Thyroid gland (tissue), 4 donors: ENCODE measurements at regions not wholly inside any gene's neighbourhood (a gene's known extent, or its start where the extent isn't known, plus 50 kb on each side); places are given as distances from the start of the nearest gene placed in this dataset.

Experiments
- POLR2A ChIP-seq, 2 donors: fragments of 450-650 bp; IDR thresholded peaks; one replicate each; pipeline ENCODE4 v1.6.1; 2017; ENCODE audit warnings: antibody characterized with exemption in 2 of 2, mild to moderate bottlenecking in 2 of 2, moderate library complexity in 1 of 2
- TF ChIP-seq, protein P1 (sequence below), 6 experiments: fragments of 200-600 bp in 3 of 6; fragments of 450-650 bp in 3 of 6; sonication (generic) in 3 of 6; IDR thresholded peaks; one replicate each; pipeline ENCODE4 v1.5.1; 2016 to 2019; ENCODE audit warnings: antibody characterized with exemption in 6 of 6, mild to moderate bottlenecking in 2 of 6, inconsistent platforms in 1 of 6, moderate library complexity in 1 of 6

DNA sequence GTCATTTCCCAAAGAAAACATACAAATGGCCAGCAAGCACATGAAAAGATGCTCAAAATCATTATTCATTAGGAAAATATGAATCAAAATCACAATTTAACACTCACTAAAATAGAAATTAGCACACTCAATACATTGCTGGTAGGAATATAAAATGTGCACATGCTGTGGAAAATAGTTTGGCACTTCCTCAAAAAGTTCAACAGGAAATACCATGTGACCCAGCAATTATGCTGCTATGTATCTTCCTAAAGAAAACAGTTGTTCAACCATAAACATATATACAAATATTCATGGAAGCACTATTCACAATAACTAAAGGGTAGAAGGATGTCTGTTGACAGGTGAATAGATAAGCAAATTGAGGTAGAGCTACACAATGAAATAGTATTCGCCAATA lies 187.3 kb upstream of the SOX6 start:
- no peak for TF ChIP-seq POLR2A (IDR thresholded peaks at IDR 0.05)
- TF ChIP-seq, protein P1, sequence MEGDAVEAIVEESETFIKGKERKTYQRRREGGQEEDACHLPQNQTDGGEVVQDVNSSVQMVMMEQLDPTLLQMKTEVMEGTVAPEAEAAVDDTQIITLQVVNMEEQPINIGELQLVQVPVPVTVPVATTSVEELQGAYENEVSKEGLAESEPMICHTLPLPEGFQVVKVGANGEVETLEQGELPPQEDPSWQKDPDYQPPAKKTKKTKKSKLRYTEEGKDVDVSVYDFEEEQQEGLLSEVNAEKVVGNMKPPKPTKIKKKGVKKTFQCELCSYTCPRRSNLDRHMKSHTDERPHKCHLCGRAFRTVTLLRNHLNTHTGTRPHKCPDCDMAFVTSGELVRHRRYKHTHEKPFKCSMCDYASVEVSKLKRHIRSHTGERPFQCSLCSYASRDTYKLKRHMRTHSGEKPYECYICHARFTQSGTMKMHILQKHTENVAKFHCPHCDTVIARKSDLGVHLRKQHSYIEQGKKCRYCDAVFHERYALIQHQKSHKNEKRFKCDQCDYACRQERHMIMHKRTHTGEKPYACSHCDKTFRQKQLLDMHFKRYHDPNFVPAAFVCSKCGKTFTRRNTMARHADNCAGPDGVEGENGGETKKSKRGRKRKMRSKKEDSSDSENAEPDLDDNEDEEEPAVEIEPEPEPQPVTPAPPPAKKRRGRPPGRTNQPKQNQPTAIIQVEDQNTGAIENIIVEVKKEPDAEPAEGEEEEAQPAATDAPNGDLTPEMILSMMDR (IDR thresholded peaks at IDR 0.05): no peak
